Endometrium (tissue), 2 donors: ENCODE measurements at regions not wholly inside any gene's neighbourhood (a gene's known extent, or its start where the extent isn't known, plus 50 kb on each side); places are given as distances from the start of the nearest gene placed in this dataset.

Experiments
- FAIRE-seq: peaks from 2 replicates; lab custom pipeline; 2012; peaks lifted over from hg19 to GRCh38; lab: Jason Lieb, UNC
- donor health status: control.
- donor health status: control.

DNA sequence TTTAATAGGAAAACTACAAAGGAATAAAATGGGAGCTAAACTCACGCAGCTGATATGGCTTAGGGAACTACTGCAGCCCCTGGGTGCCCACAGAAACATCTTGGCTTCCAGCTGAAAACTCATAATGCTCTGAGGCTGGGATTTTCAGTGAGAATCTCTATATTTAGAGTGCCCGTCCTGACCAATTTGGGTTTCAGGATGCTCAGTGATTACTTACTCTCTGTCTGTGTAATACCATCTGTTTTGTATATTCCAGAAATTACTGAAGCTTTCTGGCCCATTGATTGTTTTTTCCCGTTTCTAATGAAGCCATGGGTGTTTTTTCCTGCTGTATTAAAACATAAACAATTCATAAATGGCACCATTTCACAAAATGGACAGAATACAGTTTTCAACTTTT, 50.6 kb upstream of the ZNF385D start:
- FAIRE-seq, result no peak

DNA sequence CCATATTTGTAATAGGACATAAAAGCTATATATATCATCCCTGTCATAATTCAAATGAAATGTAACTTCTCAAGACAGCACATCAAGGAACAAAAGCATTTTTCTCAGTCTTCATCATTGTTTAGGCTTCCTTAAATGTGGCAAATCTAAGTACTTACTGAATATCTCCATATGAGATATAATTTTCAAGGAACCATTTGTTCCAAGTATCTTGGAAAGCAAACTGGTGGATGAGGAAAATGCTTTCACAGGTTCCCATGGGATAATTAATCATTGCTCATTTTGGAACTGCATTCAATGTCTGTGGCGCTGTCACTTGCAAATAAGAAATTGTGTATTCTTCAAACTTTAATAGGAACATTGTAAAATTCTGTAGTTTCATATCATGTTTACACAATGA, 52.6 kb upstream of the ZNF385D start:
- no peak for FAIRE-seq

DNA sequence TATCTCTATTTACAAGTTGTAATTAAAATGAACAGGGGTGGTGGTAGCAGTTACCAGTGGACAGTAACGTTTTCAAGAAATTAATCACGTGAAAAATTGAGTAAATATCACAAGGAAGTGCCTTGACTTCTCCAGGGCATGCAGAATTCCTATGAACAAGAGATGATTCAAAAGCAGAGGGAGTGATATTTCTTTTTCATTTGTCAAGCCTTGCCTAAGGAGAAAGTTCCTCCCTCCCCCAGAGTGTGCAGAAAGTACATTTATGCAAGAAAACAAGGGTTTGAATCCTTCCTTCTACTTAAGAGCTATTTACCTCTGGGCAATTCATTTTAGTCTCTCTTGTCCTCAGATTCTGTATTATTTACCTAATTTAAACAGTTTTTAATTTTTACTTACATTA, 53.3 kb upstream of the ZNF385D start:
- FAIRE-seq, result no peak

DNA sequence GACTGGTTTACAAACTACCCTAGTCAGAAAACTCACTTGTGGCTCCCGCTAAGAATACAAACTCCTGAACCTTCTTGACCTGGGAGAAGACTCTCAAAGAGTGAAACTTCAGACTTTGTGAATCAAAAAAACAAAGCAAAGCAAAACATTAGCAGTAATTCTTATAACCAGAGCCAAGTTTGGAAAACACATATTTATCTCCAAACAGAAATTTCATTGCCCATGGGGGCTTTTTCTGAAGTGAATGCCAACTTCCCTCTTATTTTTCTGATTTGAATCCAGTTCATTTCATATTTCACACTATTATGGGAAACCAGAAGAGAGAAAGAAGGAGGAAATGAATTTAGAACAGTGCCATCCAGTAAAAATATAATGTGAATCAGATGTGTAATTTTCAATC, 55.7 kb upstream of the ZNF385D start:
- FAIRE-seq, result no peak

DNA sequence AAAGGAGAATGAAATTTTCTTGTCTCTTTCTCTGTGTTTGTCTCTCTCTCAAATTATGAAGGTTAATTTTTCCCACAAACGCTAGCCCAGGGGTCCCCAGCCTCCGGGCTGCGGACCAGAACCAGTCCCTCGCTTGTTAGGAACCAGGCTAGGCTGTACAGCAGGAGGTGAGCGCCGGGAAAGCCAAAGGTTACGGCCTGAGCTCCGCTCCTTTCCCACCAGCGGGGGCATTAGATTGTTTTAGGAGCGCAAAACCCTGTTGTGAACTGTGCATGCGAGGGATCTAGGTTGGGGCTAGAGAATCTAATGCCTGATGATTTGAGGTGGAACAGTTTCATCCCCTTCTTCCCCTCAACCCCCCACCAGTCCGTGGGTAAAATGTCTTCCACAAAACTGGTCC, 74.7 kb upstream of the ZNF385D start:
- no peak for FAIRE-seq

DNA sequence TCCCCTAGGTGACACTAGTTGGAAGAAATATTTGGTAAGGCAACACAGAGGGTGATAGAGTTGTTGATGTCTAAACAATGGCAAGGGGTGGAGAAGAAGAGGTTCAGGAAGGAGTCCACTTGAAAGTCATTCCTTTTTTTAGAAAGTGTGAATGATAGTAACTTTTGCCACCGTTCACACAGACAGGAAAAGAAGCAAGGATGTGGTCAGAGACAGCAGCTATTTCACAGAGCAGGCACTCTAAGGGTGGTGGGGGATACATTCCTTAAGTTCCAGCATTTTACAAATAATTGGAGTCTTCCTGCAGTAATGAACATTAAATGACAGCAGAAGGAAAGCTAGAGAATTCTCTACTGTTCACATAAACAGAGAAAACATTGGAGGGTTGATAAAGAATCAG, 75.4 kb upstream of the ZNF385D start:
- FAIRE-seq, result no peak

DNA sequence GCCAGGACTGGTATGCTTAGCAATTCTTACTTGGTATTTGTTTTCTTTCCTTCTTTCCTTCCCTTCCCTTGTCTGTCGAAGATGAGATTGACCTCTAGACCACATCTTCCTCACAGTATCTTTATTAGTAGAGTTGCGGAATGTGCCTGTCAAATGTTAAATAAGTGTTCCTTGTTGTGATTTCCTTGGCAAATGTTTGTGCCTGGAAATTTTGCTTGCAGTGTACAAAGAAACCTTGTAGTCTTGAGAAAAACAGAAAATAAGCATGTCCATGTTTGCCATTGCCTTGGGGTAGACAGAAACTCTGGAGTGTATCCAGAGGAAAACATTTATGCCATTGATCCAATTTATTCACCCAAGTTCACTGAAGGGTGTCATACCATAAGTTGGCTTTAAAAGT, 79.5 kb upstream of the ZNF385D start:
- FAIRE-seq, result no peak

DNA sequence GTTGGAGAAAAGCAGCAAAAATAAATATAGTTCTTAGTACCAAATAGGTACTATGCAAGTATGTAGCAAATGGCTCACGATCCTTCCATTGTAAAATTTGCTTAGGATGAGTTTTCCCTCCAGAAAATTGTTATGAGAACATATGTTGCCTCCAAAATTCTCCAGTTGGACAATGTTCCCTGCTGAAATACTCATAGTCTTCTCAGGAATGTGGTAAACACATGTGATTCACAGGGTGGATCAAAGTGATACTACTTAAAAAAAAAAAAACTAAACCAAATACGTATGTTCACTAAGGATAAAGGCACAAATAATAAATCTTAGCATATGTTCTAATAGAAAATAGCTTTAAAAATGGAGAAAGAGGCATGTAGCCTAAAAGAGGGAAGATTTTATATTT, 84.3 kb upstream of the ZNF385D start:
- no peak for FAIRE-seq

DNA sequence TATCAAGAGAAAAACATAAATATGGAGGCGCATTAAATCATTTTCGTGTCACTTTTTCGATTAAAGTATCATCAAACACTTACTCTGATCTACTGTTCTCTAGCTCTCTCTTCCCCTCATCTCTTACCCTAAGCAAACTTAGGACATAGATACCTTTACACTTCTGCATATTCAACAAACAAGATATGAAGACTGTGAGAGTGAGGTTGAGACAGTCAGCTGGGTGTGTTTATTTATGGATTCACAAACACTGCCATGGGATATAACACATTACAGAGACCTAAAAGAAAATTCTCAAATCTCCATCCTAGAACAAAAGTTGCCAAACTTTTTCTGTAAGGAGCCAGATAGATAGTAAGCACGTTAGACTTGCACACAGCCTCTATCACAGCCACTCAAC, 85.2 kb upstream of the ZNF385D start:
- no peak for FAIRE-seq

DNA sequence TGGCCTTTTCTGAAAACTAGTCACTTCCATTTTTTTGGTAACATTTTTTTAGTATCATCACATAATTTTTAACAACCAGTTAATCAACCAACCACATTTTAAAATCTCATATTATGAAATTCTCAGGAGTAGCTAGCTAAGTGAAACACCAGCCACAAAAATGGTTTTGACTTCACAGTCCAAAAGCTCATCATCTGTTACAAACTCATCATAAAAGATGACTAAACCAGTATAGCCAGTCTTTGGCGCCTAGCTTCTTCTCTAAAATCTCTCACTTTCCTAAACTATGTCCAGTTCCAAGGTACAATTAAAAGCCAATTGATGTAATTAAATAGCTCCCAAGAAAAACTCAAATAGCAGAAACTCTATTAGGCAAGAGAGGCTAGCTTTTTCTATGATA, 88.2 kb upstream of the ZNF385D start:
- FAIRE-seq, result no peak

DNA sequence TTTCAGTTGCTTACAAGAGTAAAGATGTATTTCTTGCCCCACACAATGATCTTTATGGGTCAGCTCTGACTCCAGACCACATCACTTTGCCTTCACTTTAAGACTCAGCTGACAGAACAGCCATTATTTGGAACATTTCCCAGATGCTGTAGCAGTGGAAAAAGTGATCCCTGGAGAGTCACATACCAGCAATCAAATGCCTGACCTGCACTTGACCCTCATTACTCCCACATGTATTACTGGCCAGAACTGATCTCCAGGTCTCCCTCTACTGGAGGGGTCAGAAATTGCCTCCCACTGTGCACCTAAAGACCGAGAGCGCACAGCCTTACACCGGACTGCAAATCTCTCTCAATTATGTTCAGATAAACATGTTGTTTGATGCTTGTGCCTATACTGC, 88.6 kb upstream of the ZNF385D start:
- FAIRE-seq, result no peak

DNA sequence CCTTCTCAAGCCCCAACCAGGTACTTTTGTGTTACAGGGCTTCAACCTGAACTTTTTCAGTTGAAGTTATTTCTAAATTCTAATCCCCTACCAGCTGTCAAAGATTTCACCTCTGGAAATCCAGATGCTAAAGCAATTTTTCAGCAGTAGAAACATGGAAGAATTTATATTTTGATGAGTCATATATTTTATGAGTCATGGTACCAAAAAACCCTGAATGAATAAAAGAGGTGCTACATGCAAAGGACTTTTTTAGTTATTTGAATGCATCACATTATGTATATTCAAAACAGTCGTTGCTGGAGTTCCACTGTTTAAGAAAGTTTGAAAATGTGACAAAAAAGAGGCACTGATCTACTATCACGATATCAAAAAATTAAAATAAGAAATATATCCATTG, 96.0 kb upstream of the ZNF385D start:
- FAIRE-seq, result no peak

DNA sequence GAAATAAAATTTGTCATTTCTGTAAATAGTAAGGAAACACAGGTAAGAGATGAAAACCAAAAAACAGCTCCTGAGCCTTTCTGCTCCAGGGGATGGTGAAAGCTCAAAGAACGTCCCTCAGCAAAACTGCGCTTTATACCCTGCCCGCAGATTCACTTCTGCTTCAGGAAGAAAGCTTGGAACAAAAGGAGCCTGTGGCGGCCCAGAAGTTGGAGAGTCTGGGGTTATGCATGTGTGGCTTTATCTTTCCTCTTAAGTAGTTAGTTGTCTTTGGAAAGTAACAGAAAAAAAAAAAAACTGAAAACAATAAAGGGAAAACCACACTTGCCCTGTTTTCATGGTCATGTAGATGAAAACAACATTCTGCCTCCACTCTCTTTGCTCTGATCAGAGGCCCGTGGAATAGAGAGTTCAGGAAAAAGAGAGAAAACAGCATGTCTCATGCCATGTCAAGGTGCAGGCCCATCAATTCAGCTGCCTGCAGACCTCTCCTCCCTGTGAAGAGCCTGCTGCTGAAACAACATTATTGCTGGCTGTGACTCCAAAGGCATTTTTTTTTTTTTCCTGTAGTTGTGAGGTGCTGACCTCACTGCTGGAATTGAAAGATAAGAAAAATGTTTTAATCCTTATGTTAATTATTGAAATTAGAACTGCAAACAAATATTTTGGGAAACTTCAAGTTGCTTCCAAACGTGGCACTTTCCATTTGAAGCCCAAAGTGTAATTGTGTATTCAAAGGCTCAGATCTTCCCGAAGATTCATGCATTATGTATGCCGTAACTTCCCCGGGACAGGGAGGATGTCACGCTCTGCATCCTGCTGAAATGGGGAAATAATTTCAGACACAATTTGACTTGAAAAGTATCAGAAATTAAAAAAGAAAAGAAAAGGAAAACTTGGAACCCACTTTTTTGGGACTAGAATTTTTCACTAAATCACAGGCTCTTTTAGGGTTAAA, 108.4 kb upstream of the ZNF385D start:
- no peak for FAIRE-seq

DNA sequence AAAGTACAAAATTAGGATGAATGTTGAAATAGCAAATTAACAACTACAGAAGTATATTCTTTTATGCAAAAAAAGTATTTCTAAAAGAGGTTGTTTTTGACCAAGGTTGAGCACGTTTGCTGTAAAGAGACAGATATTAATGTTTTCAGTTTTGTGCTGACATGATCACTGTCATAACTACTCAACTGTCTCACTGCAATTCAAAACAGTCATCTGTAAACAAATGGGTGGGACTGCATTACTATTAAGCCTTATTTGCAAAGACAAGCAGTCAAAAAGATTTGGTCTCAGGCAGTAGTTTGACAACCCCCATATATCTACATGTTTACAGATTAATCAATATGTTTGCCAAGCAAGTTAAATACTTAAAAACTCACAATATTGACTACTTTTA, 109.1 kb upstream of the ZNF385D start:
- no peak for FAIRE-seq

DNA sequence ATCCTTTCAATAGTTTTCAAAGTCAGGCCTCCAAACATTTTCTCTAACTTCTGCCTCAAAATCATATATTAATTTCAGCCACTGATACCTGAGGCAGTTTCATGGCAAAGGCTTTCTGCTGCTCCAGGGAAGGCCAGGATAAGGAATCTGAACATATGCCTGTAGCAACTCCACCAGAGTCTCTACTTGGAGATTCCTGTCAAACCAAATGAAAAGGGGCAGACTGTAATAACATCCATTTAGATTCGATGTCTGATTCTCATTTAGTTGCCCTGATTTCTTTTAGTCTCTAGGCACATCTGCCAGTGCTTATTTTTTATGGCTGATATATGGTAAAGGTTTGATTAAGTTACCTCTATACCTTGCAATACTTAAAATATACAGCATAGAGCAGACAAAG, 109.6 kb upstream of the ZNF385D start:
- FAIRE-seq, result no peak

DNA sequence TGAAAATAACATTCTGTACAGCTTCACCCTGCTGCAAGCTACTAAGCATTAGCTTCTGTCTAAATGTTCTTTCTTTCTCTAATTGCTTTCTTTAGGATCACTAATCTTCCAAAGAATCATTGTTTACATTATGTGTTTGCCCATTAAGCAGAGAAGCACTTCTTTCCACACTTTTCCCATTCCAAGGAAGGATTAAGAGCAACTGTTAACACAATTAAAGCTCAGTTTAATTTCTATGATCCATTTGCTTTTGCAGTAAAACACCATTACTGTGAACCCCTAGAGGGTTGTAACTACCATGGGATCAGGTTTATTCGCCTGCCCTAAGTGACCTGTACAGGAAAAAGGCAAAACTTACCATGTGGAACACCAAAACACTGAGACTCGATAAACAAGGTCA, 125.8 kb upstream of the ZNF385D start:
- FAIRE-seq, result no peak

DNA sequence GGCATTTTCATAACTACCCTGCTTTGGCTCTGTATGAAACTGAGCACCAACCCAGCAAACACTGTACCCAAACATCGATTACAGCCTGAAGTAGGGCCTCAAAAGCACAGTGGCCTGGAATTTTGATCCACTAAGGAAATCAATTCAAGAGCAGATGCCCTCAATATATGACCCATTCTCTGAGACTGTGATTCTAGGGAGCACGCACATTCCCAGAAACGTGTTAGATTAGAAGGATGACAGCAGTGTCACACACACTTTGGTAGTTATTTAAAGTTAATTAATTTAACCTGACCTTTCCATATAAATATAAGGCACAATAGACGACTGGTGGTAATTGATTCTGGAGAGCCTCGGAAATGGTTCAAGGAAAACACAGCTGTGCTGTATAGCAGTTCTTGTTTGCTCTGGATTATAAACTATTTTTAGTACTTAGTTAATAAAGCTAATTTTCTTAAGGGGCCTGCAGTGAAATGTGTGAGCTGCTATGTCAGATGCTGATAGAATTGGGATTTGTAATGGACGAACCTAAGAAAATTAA, 126.3 kb upstream of the ZNF385D start:
- FAIRE-seq, result no peak

DNA sequence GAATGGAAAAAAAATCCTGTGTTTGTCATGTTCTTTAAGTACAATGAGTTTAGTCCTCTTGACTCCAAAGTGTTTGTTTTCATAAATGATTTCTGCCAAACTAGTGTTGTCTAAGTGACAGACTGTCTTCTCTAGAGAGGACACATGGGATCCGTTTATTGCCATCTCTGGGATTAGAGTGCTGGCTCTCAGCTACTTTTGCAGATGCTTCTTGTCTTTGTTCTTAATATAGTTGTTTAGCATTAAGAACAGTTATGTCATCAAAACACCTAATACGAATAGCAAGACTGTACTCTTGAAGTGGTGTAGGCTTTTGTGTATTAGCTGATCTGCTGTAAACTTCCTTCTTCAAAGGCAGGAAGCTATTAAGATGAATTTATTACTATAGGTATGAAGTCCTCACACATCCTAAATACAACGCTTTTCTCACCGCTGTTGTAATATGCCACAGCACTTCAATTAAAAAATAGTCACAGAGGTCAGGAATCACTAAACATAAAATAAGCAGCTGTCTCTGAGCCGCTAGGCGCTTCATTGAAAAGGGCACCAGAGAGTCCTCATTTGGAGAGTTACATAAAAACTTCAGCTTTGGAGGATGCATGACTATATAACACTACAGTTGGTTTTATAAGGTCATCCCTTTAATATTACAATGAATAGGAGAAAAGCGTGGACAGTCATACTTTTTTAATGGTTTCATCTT, 128.3 kb upstream of the ZNF385D start:
- no peak for FAIRE-seq

DNA sequence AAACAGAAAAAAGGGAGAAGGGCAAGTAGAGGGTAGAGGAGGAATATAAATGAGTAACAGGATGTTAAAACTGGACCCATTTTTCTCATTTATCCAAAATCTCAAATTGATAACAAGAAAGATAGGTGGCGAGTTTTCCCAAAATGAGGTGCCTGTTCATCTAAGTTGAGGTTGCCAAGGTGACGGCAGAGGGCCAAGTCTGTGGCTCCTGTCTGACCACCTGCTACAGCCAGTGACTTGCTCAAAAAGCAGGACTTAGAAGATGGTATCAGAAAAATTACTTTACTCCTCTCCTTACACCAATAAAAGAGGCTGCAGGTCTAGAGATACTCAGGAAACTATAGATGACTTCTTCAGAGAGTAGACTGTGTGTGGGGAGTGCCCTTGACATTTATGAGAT, 137.6 kb upstream of the ZNF385D start:
- FAIRE-seq, result no peak

DNA sequence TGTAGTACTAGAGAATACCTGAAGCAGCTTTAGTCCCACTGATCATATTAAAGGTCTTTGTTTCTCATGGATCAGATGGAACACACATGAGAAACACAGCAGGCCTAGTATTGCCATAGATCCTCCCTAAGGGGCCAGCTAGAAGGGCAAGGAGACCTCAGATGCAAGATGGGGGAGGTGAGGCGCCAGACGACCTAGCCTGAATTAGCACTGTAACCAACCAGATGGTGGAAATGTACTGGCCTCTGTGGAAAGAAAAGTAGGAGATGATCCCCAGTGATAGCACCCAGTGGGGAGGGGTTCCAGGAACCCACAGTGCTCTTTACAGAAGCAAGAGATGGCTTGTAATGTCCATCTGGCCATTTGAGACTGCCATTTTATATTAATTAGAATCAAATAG, 138.2 kb upstream of the ZNF385D start:
- FAIRE-seq, result no peak

DNA sequence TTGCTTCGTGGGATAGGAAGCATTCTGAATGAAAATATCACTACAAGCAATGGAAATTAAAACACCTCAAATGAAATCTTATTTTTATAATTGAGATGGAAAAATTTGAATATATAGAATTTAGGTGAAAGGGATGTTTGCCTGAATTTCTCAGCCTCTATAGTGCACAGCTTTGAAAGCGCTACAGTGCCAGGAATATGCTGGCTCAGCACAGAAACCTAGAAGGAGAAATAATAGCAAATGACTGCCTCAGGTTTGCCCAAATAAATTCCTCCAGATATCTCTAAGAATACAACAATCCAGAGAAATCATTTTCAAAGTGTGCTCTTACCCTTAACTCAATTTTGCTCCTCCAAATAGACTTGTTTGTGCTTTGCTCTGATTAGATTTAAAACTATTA, 141.1 kb upstream of the ZNF385D start:
- FAIRE-seq, result no peak

DNA sequence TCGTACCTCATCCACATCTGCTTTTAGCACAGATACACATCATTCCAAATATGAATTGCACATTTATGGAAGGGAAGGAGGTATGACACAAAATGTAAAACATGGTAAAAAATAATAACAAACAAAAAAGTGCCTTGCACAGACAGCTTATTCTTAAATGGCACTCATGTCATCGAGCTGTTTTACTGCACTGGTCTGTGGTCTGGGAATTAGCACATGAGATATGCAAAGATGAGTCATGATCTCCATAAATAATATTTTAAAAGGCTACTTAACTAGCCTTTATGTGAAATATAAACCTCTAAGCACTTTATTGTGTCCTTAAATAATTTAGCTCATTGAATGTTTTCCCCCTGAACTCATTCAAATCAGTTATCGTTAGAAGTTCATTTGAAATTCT, 142.2 kb upstream of the ZNF385D start:
- FAIRE-seq, result no peak
